Vagina (tissue), 2 donors: ENCODE measurements at regions not wholly inside any gene's neighbourhood (a gene's known extent, or its start where the extent isn't known, plus 50 kb on each side); places are given as distances from the start of the nearest gene placed in this dataset.

Source experiments
- POLR2A ChIP-seq, 2 donors: fragments of 450-650 bp; IDR thresholded peaks; one replicate each; pipeline ENCODE4 v1.6.1; 2017; ENCODE audit warnings: antibody characterized with exemption in 2 of 2, mild to moderate bottlenecking in 2 of 2, moderate library complexity in 2 of 2
- TF ChIP-seq, protein P1 (sequence below), 3 experiments: fragments of 450-650 bp in 2 of 3; fragments of 200-600 bp in 1 of 3; sonication (generic) in 1 of 3; IDR thresholded peaks; one replicate each; pipeline ENCODE4 v1.5.1; 2017 to 2019; ENCODE audit warnings: antibody characterized with exemption in 3 of 3, mild to moderate bottlenecking in 2 of 3, moderate library complexity in 2 of 3

- TF ChIP-seq, protein P1, sequence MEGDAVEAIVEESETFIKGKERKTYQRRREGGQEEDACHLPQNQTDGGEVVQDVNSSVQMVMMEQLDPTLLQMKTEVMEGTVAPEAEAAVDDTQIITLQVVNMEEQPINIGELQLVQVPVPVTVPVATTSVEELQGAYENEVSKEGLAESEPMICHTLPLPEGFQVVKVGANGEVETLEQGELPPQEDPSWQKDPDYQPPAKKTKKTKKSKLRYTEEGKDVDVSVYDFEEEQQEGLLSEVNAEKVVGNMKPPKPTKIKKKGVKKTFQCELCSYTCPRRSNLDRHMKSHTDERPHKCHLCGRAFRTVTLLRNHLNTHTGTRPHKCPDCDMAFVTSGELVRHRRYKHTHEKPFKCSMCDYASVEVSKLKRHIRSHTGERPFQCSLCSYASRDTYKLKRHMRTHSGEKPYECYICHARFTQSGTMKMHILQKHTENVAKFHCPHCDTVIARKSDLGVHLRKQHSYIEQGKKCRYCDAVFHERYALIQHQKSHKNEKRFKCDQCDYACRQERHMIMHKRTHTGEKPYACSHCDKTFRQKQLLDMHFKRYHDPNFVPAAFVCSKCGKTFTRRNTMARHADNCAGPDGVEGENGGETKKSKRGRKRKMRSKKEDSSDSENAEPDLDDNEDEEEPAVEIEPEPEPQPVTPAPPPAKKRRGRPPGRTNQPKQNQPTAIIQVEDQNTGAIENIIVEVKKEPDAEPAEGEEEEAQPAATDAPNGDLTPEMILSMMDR (IDR thresholded peaks at IDR 0.05): no peak
- TF ChIP-seq POLR2A (IDR thresholded peaks at IDR 0.05): no peak
Measured at GRCh38 chr9:115513148-115513547, 395.2 kb upstream of the TNC start.
